ENCODE measurements at regions not wholly inside any gene's neighbourhood (a gene's known extent, or its start where the extent isn't known, plus 50 kb on each side); places are given as distances from the start of the nearest gene placed in this dataset.

GRCh38 chr13:62357887-62358645 lies 942.4 kb upstream of the PCDH20 start:
- peak in 1 of 2 donors; percentile 0 for DNase-seq (ENCODE audit: low read depth in 2 of 2)

- DNase-seq (ENCODE audit: low read depth in 2 of 2) = no peak
Observed at GRCh38 chr13:62356977-62357376, 941.3 kb upstream of the PCDH20 start.

- DNase-seq (ENCODE audit: low read depth in 2 of 2) = no peak
Observed at GRCh38 chr13:62337109-62337880, 921.6 kb upstream of the PCDH20 start.

- no peak for DNase-seq (ENCODE audit: low read depth in 2 of 2)
Observed at GRCh38 chr13:62336507-62336906, 920.9 kb upstream of the PCDH20 start.

GRCh38 chr13:62333466-62333865 lies 917.8 kb upstream of the PCDH20 start:
- no peak for DNase-seq (ENCODE audit: low read depth in 2 of 2)

GRCh38 chr13:62331384-62331783 lies 915.7 kb upstream of the PCDH20 start:
- no peak for DNase-seq (ENCODE audit: low read depth in 2 of 2)

- no peak for DNase-seq (ENCODE audit: low read depth in 2 of 2)
Observed at GRCh38 chr13:62327367-62327766, 911.7 kb upstream of the PCDH20 start.

GRCh38 chr13:62324842-62325241 lies 909.2 kb upstream of the PCDH20 start:
- DNase-seq (ENCODE audit: low read depth in 2 of 2) = no peak

GRCh38 chr13:62321895-62322294 lies 906.2 kb upstream of the PCDH20 start:
- no peak for DNase-seq (ENCODE audit: low read depth in 2 of 2)

- no peak for DNase-seq (ENCODE audit: low read depth in 2 of 2)
Observed at GRCh38 chr13:62321139-62321538, 905.5 kb upstream of the PCDH20 start.

GRCh38 chr13:62320129-62321108 lies 904.8 kb upstream of the PCDH20 start:
- DNase-seq (ENCODE audit: low read depth in 2 of 2) = peak; percentile 13 to 14

GRCh38 chr13:62309904-62310303 lies 894.3 kb upstream of the PCDH20 start:
- no peak for DNase-seq (ENCODE audit: low read depth in 2 of 2)

- DNase-seq (ENCODE audit: low read depth in 2 of 2) = no peak
Observed at GRCh38 chr13:62305756-62306155, 890.1 kb upstream of the PCDH20 start.

- no peak for DNase-seq (ENCODE audit: low read depth in 2 of 2)
Observed at GRCh38 chr13:62302341-62302740, 886.7 kb upstream of the PCDH20 start.

- DNase-seq (ENCODE audit: low read depth in 2 of 2) = no peak
Observed at GRCh38 chr13:62299988-62300387, 884.3 kb upstream of the PCDH20 start.

GRCh38 chr13:62296812-62297211 lies 881.2 kb upstream of the PCDH20 start:
- DNase-seq (ENCODE audit: low read depth in 2 of 2) = no peak

GRCh38 chr13:62294244-62294643 lies 878.6 kb upstream of the PCDH20 start:
- no peak for DNase-seq (ENCODE audit: low read depth in 2 of 2)

GRCh38 chr13:62292714-62293480 lies 877.2 kb upstream of the PCDH20 start:
- no peak for DNase-seq (ENCODE audit: low read depth in 2 of 2)

GRCh38 chr13:62290542-62290941 lies 874.9 kb upstream of the PCDH20 start:
- DNase-seq (ENCODE audit: low read depth in 2 of 2) = no peak

GRCh38 chr13:62287764-62288163 lies 872.1 kb upstream of the PCDH20 start:
- DNase-seq (ENCODE audit: low read depth in 2 of 2) = no peak

GRCh38 chr13:62280590-62280989 lies 864.9 kb upstream of the PCDH20 start:
- no peak for DNase-seq (ENCODE audit: low read depth in 2 of 2)
